HCT116 (cell line): ENCODE measurements at regions not wholly inside any gene's neighbourhood (a gene's known extent, or its start where the extent isn't known, plus 50 kb on each side); places are given as distances from the start of the nearest gene placed in this dataset.

Experiments
- EZH2 ChIP-seq: fragments of 200-600 bp; sonication (generic); IDR thresholded peaks from 2 replicates; pipeline ENCODE4 v1.6.1; 2017; ENCODE audit warnings: antibody characterized with exemption, mixed run types
- EZH2phosphoT487 ChIP-seq: fragments of 200-600 bp; IDR thresholded peaks from 2 replicates; pipeline ENCODE4 v1.6.1; 2018; ENCODE audit warnings: antibody characterized with exemption, borderline replicate concordance
- JUND ChIP-seq: IDR thresholded peaks from 2 replicates; pipeline ENCODE4 v1.6.1; 2012
- RAD21 ChIP-seq: IDR thresholded peaks from 2 replicates; pipeline ENCODE4 v1.6.1; 2012; ENCODE audit warnings: low read depth, mild to moderate bottlenecking
- TF ChIP-seq, protein P1 (sequence below), 3 experiments: fragments of 200-600 bp in 1 of 3; sonication (generic) in 1 of 3; IDR thresholded peaks in 2 of 3; conservative IDR thresholded peaks in 1 of 3; 2 replicates each; pipeline ENCODE4 v1.5.1; 2012 to 2017; ENCODE audit warnings: low read depth in 2 of 3, low read length in 2 of 3, antibody characterized with exemption in 1 of 3, borderline replicate concordance in 1 of 3, control low read depth in 1 of 3, mild to moderate bottlenecking in 1 of 3, mixed read lengths in 1 of 3, mixed run types in 1 of 3, moderate library complexity in 1 of 3; ENCODE audit not compliant: insufficient read depth in 1 of 3
- TF ChIP-seq, protein P2 (sequence below): IDR thresholded peaks from 2 replicates; pipeline ENCODE4 v1.6.1; 2011; ENCODE audit warnings: mild to moderate bottlenecking, low read length, moderate library complexity; ENCODE audit not compliant: insufficient replicate concordance; ENCODE audit errors: extremely low read depth

DNA sequence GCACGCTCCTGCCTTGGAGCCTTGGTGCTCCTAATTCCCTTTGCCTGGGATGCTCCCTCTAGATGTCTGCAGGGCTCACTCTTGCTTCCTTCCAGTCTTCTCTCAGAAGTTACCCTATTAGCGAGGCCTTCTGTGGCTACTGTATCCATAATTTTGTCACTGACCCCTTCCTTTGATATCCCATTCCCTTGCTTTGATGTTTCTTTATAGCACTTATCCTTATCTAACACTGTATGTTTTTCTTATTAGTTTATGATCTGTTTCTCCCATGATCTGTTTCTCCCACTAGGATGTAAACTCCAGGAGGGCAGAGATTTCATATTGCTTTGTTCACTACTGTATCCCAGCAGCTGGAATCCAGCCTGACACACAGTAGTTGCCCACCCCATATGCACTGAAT lies 263.4 kb downstream of the FOXD2 start:
- TF ChIP-seq, protein P1, sequence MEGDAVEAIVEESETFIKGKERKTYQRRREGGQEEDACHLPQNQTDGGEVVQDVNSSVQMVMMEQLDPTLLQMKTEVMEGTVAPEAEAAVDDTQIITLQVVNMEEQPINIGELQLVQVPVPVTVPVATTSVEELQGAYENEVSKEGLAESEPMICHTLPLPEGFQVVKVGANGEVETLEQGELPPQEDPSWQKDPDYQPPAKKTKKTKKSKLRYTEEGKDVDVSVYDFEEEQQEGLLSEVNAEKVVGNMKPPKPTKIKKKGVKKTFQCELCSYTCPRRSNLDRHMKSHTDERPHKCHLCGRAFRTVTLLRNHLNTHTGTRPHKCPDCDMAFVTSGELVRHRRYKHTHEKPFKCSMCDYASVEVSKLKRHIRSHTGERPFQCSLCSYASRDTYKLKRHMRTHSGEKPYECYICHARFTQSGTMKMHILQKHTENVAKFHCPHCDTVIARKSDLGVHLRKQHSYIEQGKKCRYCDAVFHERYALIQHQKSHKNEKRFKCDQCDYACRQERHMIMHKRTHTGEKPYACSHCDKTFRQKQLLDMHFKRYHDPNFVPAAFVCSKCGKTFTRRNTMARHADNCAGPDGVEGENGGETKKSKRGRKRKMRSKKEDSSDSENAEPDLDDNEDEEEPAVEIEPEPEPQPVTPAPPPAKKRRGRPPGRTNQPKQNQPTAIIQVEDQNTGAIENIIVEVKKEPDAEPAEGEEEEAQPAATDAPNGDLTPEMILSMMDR (IDR thresholded peaks at IDR 0.05 in 2 of 3, conservative IDR thresholded peaks at IDR 0.05 in 1 of 3; ENCODE audit: borderline replicate concordance in 1 of 3, insufficient read depth in 1 of 3, low read depth in 2 of 3, low read length in 2 of 3), result no peak
- TF ChIP-seq, protein P2, sequence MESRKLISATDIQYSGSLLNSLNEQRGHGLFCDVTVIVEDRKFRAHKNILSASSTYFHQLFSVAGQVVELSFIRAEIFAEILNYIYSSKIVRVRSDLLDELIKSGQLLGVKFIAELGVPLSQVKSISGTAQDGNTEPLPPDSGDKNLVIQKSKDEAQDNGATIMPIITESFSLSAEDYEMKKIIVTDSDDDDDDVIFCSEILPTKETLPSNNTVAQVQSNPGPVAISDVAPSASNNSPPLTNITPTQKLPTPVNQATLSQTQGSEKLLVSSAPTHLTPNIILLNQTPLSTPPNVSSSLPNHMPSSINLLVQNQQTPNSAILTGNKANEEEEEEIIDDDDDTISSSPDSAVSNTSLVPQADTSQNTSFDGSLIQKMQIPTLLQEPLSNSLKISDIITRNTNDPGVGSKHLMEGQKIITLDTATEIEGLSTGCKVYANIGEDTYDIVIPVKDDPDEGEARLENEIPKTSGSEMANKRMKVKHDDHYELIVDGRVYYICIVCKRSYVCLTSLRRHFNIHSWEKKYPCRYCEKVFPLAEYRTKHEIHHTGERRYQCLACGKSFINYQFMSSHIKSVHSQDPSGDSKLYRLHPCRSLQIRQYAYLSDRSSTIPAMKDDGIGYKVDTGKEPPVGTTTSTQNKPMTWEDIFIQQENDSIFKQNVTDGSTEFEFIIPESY, result no peak
- TF ChIP-seq EZH2, result no peak
- TF ChIP-seq RAD21, result no peak
- TF ChIP-seq EZH2phosphoT487, result no peak
- TF ChIP-seq JUND, result no peak
